ENCODE measurements at regions not wholly inside any gene's neighbourhood (a gene's known extent, or its start where the extent isn't known, plus 50 kb on each side); places are given as distances from the start of the nearest gene placed in this dataset.

- CTCF ChIA-PET = no interaction called here
- DNase-seq (ENCODE audit: low spot score) = no peak
- H3K27ac ChIP-seq = no peak overlapping the region
- TF ChIP-seq CTCF (conservative IDR thresholded peaks at IDR 0.05; ENCODE audit: low read depth) = no peak
- POLR2A ChIA-PET (ENCODE audit: low non-redundant PET) = no interaction called here
These were observed 192.3 kb upstream of the ANKRD50 start for GRCh38 chr4:124904723-124905388.

DNA sequence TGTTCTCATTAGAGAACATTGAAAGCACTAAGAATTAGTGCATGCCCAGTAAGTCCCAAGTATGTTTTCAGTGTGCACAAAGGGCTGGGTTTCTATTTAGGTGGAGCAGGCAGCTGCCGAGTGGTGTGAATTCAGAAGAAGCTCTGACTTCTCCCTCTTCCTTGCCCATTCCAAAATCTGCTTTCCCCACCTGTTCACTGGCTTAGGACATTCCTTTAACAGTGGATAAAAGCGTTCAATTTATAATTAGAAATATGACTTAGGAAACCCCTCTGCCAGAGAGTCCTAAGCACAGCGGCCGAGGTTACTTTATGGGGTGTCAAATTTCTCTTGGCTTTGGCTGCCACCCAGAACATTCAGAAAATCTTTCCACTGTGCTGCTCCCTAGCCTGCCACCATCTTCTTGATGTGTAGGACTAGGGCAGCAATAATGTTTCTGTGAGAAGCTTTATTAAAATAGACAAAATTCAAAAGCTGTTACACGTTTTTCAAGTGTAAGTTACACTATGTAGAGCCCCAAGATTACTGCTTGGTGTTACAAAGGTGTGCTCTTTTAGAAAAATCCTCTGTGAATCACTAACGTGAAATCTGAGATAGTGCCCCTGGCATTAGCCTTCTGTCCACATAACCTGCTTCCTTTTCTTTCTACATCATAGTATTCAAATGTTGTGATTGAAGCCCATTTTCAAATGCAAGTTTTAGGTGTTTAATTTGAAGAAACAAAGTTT is 191.6 kb upstream of the ANKRD50 start:
- no peak overlapping the region for H3K27ac ChIP-seq
- CTCF ChIA-PET = no interaction called here
- no peak for TF ChIP-seq CTCF (conservative IDR thresholded peaks at IDR 0.05; ENCODE audit: low read depth)
- POLR2A ChIA-PET (ENCODE audit: low non-redundant PET) = no interaction called here
- DNase-seq (ENCODE audit: low spot score) = peak; percentile 36

DNA sequence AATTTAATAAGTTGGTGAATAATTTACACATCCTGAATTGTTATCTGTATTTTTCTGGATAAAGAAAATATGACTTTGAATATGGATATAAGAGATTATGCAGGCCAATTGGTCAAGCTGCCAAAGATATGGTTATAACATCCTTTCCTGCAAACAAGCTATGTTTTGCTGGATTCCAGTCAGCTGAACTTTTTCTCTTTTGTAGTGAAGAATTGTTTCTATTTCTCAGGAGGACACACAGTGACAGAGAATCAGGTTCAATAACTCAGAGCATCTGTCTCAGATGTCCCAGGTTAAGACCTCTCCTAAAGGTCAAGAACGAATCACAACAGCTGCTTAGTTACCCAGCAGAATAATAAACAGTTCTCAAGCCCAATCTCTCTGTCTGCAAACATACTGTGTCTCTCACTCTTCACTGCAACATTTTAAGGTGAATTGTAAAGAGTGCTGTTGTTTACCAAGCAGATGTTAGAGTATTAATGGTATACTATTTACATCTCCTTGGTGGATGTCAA is 189.5 kb upstream of the ANKRD50 start:
- no peak overlapping the region for H3K27ac ChIP-seq
- no peak for DNase-seq (ENCODE audit: low spot score)
- ChIA-PET CTCF (no interaction called here), POLR2A (ENCODE audit: low non-redundant PET) (no interaction called here)
- TF ChIP-seq CTCF (conservative IDR thresholded peaks at IDR 0.05; ENCODE audit: low read depth) = no peak

- DNase-seq (ENCODE audit: low spot score) = no peak
- no peak for TF ChIP-seq CTCF (conservative IDR thresholded peaks at IDR 0.05; ENCODE audit: low read depth)
- ChIA-PET POLR2A (ENCODE audit: low non-redundant PET) (no interaction called here), CTCF (interaction anchor here (0.6 kb wide), 2 partner anchors 12 to 110 kb away, joined by 3 read pairs; no protein-coding TSS in a partner anchor)
- H3K27ac ChIP-seq = no peak overlapping the region
These were observed 187.5 kb upstream of the ANKRD50 start for GRCh38 chr4:124899997-124900396.

DNA sequence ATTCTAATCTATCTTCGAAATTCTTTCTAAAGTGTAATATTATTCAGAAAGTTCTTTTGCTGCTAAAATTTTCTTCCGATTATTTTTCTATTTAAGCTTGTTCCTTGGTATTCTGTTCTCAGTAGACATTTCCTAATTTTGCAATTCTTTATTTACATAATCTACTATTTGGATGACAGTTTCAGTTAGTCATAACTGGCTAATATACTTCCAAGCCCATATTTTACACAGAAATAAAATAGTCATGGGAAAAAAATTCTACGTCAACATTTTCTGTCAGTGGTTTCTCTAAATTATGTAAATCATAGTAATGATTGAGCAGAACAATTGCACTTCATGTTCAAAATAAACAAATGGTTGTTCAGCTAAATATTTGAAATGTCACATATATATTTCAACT is 178.0 kb upstream of the ANKRD50 start:
- no peak for TF ChIP-seq CTCF (conservative IDR thresholded peaks at IDR 0.05; ENCODE audit: low read depth)
- no peak for DNase-seq (ENCODE audit: low spot score)
- POLR2A ChIA-PET (ENCODE audit: low non-redundant PET) = no interaction called here
- no peak overlapping the region for H3K27ac ChIP-seq
- CTCF ChIA-PET = no interaction called here

- H3K27ac ChIP-seq = no peak overlapping the region
- CTCF ChIA-PET = interaction anchor here (0.6 kb wide), 1 partner anchor 354 kb away, joined by 4 read pairs; no protein-coding TSS in a partner anchor
- no peak for TF ChIP-seq CTCF (conservative IDR thresholded peaks at IDR 0.05; ENCODE audit: low read depth)
- no peak for DNase-seq (ENCODE audit: low spot score)
- POLR2A ChIA-PET (ENCODE audit: low non-redundant PET) = no interaction called here
These were observed 175.2 kb upstream of the ANKRD50 start for GRCh38 chr4:124887739-124888138.

Data from RWPE1 (cell line).